ENCODE measurements at regions not wholly inside any gene's neighbourhood (a gene's known extent, or its start where the extent isn't known, plus 50 kb on each side); places are given as distances from the start of the nearest gene placed in this dataset.
A peak's percentile ranks its signal among the peaks of the same experiment; 100 is the strongest.

DNA sequence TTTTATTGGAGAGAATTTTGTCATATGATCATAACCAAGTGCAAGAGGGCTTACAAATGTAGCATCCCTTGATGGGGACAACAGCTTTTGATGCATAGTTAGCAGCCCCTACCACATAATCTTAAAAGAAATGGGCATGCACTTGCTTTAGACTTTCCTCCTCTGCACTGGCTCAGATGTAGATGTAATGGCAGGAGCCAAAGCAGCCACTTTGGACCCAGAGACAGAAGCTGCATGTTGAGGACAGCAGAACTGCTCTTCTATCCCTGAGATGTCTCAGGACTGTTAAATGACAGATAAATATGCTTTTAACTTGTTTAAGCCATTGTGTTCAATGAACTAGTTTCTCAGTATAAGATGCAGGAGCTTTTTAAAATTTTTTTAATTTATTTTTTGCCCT lies 450.7 kb downstream of the TYW1 start:
- Mint-ChIP-seq H3K27ac (no peak overlapping the region), H3K9me3 (peaks cover 4% of the 10 kb centered on the region), H3K4me1 (ENCODE audit: unreplicated experiment) (peaks cover 26% of the 10 kb centered on the region), H3K36me3 (peaks cover 3% of the 10 kb centered on the region), H3K4me3 (no peak overlapping the region), H3K27me3 (peaks cover 4% of the 10 kb centered on the region)
- TF ChIP-seq, protein P1, sequence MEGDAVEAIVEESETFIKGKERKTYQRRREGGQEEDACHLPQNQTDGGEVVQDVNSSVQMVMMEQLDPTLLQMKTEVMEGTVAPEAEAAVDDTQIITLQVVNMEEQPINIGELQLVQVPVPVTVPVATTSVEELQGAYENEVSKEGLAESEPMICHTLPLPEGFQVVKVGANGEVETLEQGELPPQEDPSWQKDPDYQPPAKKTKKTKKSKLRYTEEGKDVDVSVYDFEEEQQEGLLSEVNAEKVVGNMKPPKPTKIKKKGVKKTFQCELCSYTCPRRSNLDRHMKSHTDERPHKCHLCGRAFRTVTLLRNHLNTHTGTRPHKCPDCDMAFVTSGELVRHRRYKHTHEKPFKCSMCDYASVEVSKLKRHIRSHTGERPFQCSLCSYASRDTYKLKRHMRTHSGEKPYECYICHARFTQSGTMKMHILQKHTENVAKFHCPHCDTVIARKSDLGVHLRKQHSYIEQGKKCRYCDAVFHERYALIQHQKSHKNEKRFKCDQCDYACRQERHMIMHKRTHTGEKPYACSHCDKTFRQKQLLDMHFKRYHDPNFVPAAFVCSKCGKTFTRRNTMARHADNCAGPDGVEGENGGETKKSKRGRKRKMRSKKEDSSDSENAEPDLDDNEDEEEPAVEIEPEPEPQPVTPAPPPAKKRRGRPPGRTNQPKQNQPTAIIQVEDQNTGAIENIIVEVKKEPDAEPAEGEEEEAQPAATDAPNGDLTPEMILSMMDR (conservative IDR thresholded peaks at IDR 0.05): no peak
- DNase-seq (ENCODE audit: extremely low spot score, unreplicated experiment): no peak

DNA sequence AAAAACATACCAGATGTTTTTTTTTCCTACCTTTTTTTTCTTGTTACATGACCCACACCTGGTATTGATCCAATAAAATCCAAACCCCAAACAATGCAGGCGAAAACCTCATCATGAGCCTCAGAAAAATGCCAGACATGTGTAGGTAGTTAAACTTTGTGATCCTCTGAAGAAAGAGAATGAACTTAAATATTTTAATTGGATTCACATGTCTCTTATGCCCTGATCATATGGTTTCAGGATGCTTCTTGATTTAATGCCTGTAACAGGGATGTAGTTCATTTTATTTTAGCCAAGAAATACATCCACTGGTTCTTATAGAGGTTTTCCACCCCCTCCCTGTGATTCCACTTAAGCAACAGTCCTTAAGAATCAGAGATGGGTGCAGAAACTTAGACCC lies 451.6 kb downstream of the TYW1 start:
- H3K27me3 Mint-ChIP-seq: peaks cover 10% of the 10 kb centered on the region
- peaks cover 30% of the 10 kb centered on the region for H3K4me1 Mint-ChIP-seq (ENCODE audit: unreplicated experiment)
- no peak overlapping the region for H3K4me3 Mint-ChIP-seq
- no peak overlapping the region for H3K27ac Mint-ChIP-seq
- TF ChIP-seq, protein P1 (conservative IDR thresholded peaks at IDR 0.05): no peak
- DNase-seq (ENCODE audit: extremely low spot score, unreplicated experiment): no peak
- peaks cover 4% of the 10 kb centered on the region for H3K9me3 Mint-ChIP-seq
- peaks cover 5% of the 10 kb centered on the region for H3K36me3 Mint-ChIP-seq

DNA sequence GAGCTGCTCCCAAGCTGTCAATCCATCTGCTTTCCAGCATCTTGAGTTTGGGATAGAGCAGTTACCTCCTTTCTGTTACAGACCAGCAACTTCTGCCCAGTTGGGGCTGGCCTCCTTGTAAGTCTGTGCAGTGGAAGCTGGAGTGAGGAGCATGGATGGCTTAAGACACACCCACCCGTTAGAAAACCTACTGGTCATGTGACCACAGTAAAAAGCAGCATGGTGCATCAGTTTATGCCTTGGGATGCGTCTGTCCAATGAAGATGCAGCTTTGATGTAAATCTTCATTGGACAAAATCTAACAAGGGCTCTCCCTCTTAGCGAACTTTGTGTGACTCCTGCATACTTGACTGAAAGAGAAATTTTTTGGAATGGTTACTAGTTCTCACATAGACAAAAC lies 453.5 kb downstream of the TYW1 start:
- DNase-seq (ENCODE audit: extremely low spot score, unreplicated experiment): no peak
- Mint-ChIP-seq H3K36me3 (peaks cover 5% of the 10 kb centered on the region), H3K27me3 (peaks cover 13% of the 10 kb centered on the region), H3K4me3 (no peak overlapping the region), H3K9me3 (peaks cover 4% of the 10 kb centered on the region), H3K4me1 (ENCODE audit: unreplicated experiment) (peaks cover 38% of the 10 kb centered on the region), H3K27ac (no peak overlapping the region)
- TF ChIP-seq, protein P1 (conservative IDR thresholded peaks at IDR 0.05): no peak

DNA sequence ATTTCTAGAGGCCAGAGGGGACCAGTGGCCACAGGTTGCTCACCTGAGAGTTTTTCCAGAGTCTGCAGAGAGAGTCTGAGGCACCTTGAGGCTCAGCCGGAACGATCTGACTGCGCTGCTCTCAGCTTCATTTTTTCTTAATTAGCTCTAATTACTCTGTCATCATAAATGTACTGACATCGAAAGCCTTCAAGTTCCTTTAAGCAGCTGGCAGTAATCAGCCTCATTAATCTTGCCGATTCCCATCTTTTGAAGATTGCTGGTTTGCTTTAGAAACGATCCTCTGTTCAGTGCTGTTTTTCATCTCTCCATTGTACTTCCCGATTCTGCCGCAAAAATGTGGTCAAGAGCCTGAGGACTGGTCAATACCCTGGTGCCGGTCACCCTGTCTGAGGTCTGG lies 454.7 kb downstream of the TYW1 start:
- TF ChIP-seq, protein P1 (conservative IDR thresholded peaks at IDR 0.05): no peak
- H3K36me3 Mint-ChIP-seq: peaks cover 5% of the 10 kb centered on the region
- DNase-seq (ENCODE audit: extremely low spot score, unreplicated experiment): no peak
- H3K9me3 Mint-ChIP-seq: peaks cover 4% of the 10 kb centered on the region
- H3K27me3 Mint-ChIP-seq: peaks cover 13% of the 10 kb centered on the region
- H3K4me3 Mint-ChIP-seq: peak overlapping the region; percentile 0
- H3K4me1 Mint-ChIP-seq (ENCODE audit: unreplicated experiment): peaks cover 38% of the 10 kb centered on the region
- H3K27ac Mint-ChIP-seq: no peak overlapping the region

GRCh38 chr7:67452516-67453026 lies 455.9 kb downstream of the TYW1 start:
- TF ChIP-seq, protein P1 (conservative IDR thresholded peaks at IDR 0.05): no peak
- H3K27me3 Mint-ChIP-seq: peaks cover 17% of the 10 kb centered on the region
- H3K36me3 Mint-ChIP-seq: peaks cover 5% of the 10 kb centered on the region
- no peak for DNase-seq (ENCODE audit: extremely low spot score, unreplicated experiment)
- H3K4me1 Mint-ChIP-seq (ENCODE audit: unreplicated experiment): peaks cover 43% of the 10 kb centered on the region
- H3K27ac Mint-ChIP-seq: no peak overlapping the region
- H3K4me3 Mint-ChIP-seq: peak overlapping the region; percentile 20
- no peaks in the 10 kb centered on the region for H3K9me3 Mint-ChIP-seq

All from type B pancreatic cell (in vitro differentiated cells).